PC-9 (cell line): ENCODE measurements at regions not wholly inside any gene's neighbourhood (a gene's known extent, or its start where the extent isn't known, plus 50 kb on each side); places are given as distances from the start of the nearest gene placed in this dataset.
A peak's percentile ranks its signal among the peaks of the same experiment; 100 is the strongest.

Experiments
- BruUV-seq: library from RNA; stranded (reverse); fragments of 400-500 nt; replicated peaks from 2 replicates; lab custom pipeline; 2021; lab: Mats Ljungman, UMichigan
- CTCF ChIA-PET: fragments of 300-600 bp; sonication (Branson Sonifier 250); formaldehyde crosslinking; loops from one replicate; lab custom pipeline; 2022; ENCODE audit warnings: antibody characterized with exemption; lab: Charles Lee
- POLR2A ChIA-PET: fragments of 300-600 bp; sonication (Branson Sonifier 250); formaldehyde crosslinking; loops from one replicate; lab custom pipeline; 2022; ENCODE audit warnings: antibody characterized with exemption; ENCODE audit not compliant: unreplicated experiment; lab: Charles Lee
- DNase-seq, 2 experiments: peaks; one replicate each; pipeline versions ENCODE4 v3.0.0 to v3.0.0-alpha.2; 2015 to 2022; ENCODE audit warnings: mixed read lengths in 1 of 2
- H2AFZ ChIP-seq: fragments of 200-600 bp; sonication (generic); 2 replicates; pipeline ENCODE4 v1.8.1; 2017; ENCODE audit warnings: antibody characterized with exemption
- H3F3A ChIP-seq: fragments of 200-600 bp; sonication (generic); 2 replicates; pipeline ENCODE4 v1.8.1; 2017; ENCODE audit warnings: antibody characterized with exemption, mild to moderate bottlenecking, low read depth; ENCODE audit not compliant: insufficient read depth
- H3K27ac ChIP-seq: fragments of 200-600 bp; sonication (generic); 2 replicates; pipeline ENCODE4 v1.6.1; 2016; ENCODE audit warnings: mixed run types
- H3K27me3 ChIP-seq: fragments of 200-600 bp; sonication (generic); 2 replicates; pipeline ENCODE4 v1.6.1; 2016; ENCODE audit warnings: low read depth, mixed run types; ENCODE audit not compliant: insufficient read depth
- H3K36me3 ChIP-seq: fragments of 200-600 bp; sonication (generic); 2 replicates; pipeline ENCODE4 v1.6.1; 2016; ENCODE audit warnings: low read depth, mixed run types
- H3K4me1 ChIP-seq: fragments of 200-600 bp; sonication (generic); replicated peaks from 2 replicates; pipeline ENCODE4 v1.6.1; 2016; ENCODE audit warnings: mixed run types; ENCODE audit not compliant: insufficient read depth
- H3K4me2 ChIP-seq: fragments of 200-600 bp; sonication (generic); 2 replicates; pipeline ENCODE4 v1.6.1; 2017; ENCODE audit warnings: mixed run types
- H3K4me3 ChIP-seq: fragments of 200-600 bp; sonication (generic); 2 replicates; pipeline ENCODE4 v1.6.1; 2016; ENCODE audit warnings: mixed run types
- H3K79me2 ChIP-seq: fragments of 200-600 bp; sonication (generic); 2 replicates; pipeline ENCODE4 v1.6.1; 2017; ENCODE audit warnings: low read depth, mixed run types
- H3K9me2 ChIP-seq: fragments of 200-600 bp; sonication (generic); 2 replicates; pipeline ENCODE4 v1.8.1; 2017; ENCODE audit warnings: mild to moderate bottlenecking; ENCODE audit not compliant: insufficient read depth
- H3K9me3 ChIP-seq: fragments of 200-600 bp; sonication (generic); 2 replicates; pipeline ENCODE4 v1.8.1; 2016; ENCODE audit warnings: low read depth; ENCODE audit not compliant: insufficient read depth
- H4K20me1 ChIP-seq: fragments of 200-600 bp; sonication (generic); 2 replicates; pipeline ENCODE4 v1.8.1; 2017; ENCODE audit not compliant: insufficient read depth
- EZH2 ChIP-seq: fragments of 200-600 bp; sonication (generic); IDR thresholded peaks from 2 replicates; pipeline ENCODE4 v1.8.0; 2017; ENCODE audit warnings: antibody characterized with exemption, low read depth
- intact Hi-C: fragments of 100-400 bp; cut with micrococcal nuclease; formaldehyde crosslinking; loops from one replicate; pipeline ENCODE4 v1.10.0; 2022; ENCODE audit not compliant: unreplicated experiment
- TF ChIP-seq, protein P1 (sequence below): fragments of 200-600 bp; sonication (generic); conservative IDR thresholded peaks from 2 replicates; pipeline ENCODE4 v1.6.1; 2017; ENCODE audit warnings: mixed run types, antibody characterized with exemption, mild to moderate bottlenecking, moderate library complexity

DNA sequence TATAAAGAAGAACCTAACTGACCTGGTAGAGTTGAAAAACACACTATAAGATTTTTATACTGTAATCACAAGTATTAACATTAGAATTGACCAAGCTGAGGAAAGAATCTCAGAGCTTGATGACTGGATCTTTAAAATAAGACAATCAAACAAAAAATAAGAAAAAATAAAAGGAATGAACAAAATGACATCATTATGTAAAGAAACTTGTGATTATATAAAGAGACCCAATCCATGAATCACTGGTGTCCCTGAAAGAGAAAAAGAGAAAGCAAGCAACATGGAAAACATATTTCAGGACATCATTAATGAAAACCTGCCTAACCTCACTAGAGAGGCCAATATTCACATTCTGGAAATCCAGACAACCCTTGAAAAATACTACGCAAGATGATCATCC lies 822.5 kb upstream of the SLITRK5 start:
- Histone ChIP-seq H3K36me3 (no peaks in the 10 kb centered on the region), H3K4me1 (no peaks in the 10 kb centered on the region), H3K9me3 (no peaks in the 10 kb centered on the region), H3K9me2 (no peaks in the 10 kb centered on the region), H3F3A (no peaks in the 10 kb centered on the region), H2AFZ (no peak overlapping the region), H4K20me1 (no peaks in the 10 kb centered on the region), H3K79me2 (no peaks in the 10 kb centered on the region), H3K27ac (no peak overlapping the region), H3K27me3 (no peaks in the 10 kb centered on the region), H3K4me3 (no peak overlapping the region), H3K4me2 (no peak overlapping the region)
- TF ChIP-seq, protein P1, sequence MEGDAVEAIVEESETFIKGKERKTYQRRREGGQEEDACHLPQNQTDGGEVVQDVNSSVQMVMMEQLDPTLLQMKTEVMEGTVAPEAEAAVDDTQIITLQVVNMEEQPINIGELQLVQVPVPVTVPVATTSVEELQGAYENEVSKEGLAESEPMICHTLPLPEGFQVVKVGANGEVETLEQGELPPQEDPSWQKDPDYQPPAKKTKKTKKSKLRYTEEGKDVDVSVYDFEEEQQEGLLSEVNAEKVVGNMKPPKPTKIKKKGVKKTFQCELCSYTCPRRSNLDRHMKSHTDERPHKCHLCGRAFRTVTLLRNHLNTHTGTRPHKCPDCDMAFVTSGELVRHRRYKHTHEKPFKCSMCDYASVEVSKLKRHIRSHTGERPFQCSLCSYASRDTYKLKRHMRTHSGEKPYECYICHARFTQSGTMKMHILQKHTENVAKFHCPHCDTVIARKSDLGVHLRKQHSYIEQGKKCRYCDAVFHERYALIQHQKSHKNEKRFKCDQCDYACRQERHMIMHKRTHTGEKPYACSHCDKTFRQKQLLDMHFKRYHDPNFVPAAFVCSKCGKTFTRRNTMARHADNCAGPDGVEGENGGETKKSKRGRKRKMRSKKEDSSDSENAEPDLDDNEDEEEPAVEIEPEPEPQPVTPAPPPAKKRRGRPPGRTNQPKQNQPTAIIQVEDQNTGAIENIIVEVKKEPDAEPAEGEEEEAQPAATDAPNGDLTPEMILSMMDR, result no peak
- no peak for TF ChIP-seq EZH2
- DNase-seq, result no peak
- POLR2A ChIA-PET, result no interaction called here
- no TSS peak for BruUV-seq
- CTCF ChIA-PET, result no interaction called here
- intact Hi-C loops, result no loop called here

DNA sequence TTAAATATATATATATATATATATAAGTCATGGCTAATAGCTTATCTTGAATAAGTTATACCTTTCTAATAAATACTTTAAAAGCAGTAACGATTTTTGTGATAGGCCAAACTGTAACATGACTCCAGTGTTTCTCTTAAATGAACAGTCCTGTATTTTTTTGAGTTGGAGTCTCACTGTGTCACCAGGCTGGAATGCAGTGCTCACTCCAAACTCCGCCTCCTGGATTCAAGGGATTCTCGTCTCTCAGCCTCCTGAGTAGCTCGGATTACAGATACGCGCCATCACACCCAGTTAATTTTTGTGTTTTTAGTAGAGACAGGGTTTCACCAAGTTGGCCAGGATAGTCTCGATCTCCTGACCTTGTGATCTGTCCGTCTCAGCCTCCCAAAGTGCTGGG lies 814.2 kb upstream of the SLITRK5 start:
- no peak overlapping the region for H3K4me2 ChIP-seq
- H3K27ac ChIP-seq, result no peak overlapping the region
- H3K27me3 ChIP-seq, result no peaks in the 10 kb centered on the region
- ChIA-PET CTCF (no interaction called here), POLR2A (no interaction called here)
- no peaks in the 10 kb centered on the region for H4K20me1 ChIP-seq
- no TSS peak for BruUV-seq
- TF ChIP-seq, protein P1, result no peak
- no peak for TF ChIP-seq EZH2
- H3K9me3 ChIP-seq, result no peaks in the 10 kb centered on the region
- intact Hi-C loops, result no loop called here
- H3K9me2 ChIP-seq, result no peaks in the 10 kb centered on the region
- no peaks in the 10 kb centered on the region for H3K79me2 ChIP-seq
- H3F3A ChIP-seq, result no peaks in the 10 kb centered on the region
- H3K4me3 ChIP-seq, result no peak overlapping the region
- no peak overlapping the region for H2AFZ ChIP-seq
- peak; percentile 19 to 42 for DNase-seq
- H3K4me1 ChIP-seq, result no peaks in the 10 kb centered on the region
- no peaks in the 10 kb centered on the region for H3K36me3 ChIP-seq

GRCh38 chr13:86858216-86858615 lies 813.0 kb upstream of the SLITRK5 start:
- H3K27ac ChIP-seq, result no peak overlapping the region
- intact Hi-C loops, result no loop called here
- ChIA-PET POLR2A (no interaction called here), CTCF (no interaction called here)
- H3K36me3 ChIP-seq, result no peaks in the 10 kb centered on the region
- H3K9me2 ChIP-seq, result no peaks in the 10 kb centered on the region
- no peaks in the 10 kb centered on the region for H3K9me3 ChIP-seq
- no peaks in the 10 kb centered on the region for H4K20me1 ChIP-seq
- BruUV-seq, result no TSS peak
- H3K79me2 ChIP-seq, result no peaks in the 10 kb centered on the region
- H3K4me3 ChIP-seq, result no peak overlapping the region
- no peak overlapping the region for H3K4me2 ChIP-seq
- TF ChIP-seq EZH2, result no peak
- TF ChIP-seq, protein P1, result no peak
- no peaks in the 10 kb centered on the region for H3F3A ChIP-seq
- H2AFZ ChIP-seq, result no peak overlapping the region
- H3K4me1 ChIP-seq, result no peaks in the 10 kb centered on the region
- DNase-seq, result no peak
- no peaks in the 10 kb centered on the region for H3K27me3 ChIP-seq
